ENCODE measurements at regions not wholly inside any gene's neighbourhood (a gene's known extent, or its start where the extent isn't known, plus 50 kb on each side); places are given as distances from the start of the nearest gene placed in this dataset.

GRCh38 chr2:46843316-46843715, 72.3 kb downstream of the MCFD2 start:
- Histone ChIP-seq H3K27me3 (ENCODE audit: control insufficient read depth, insufficient read depth, low read length) (no peaks in the 10 kb centered on the region), H3K36me3 (ENCODE audit: control insufficient read depth, insufficient read depth, low read length) (no peaks in the 10 kb centered on the region), H3K4me3 (ENCODE audit: low read depth, low read length) (no peak overlapping the region)
- no peak for TF ChIP-seq CTCF (IDR thresholded peaks at IDR 0.05; ENCODE audit: insufficient read depth, low read length, poor library complexity, severe bottlenecking)
- DNase-seq (ENCODE audit: low read depth): no peak

DNA sequence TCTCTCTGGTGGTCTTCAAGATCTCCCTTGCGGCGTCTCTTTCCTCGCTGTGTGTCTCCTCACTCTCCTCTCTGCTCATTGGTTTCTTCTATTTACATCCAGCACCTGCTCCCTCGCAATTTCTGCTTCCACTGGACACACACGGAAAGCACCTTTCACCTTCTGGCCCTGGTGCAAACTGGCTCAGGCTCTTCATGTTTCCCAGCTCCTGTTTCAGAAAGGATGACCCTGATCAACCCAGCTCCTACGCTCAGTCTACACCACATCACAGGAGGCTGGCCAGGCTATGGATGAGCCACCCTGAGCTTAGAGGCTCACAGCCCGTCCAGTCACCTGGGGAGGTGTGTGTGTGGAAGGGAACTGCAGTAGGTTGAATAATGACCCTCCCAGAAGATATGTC, 72.7 kb downstream of the MCFD2 start:
- no peak overlapping the region for H3K4me3 ChIP-seq (ENCODE audit: low read depth, low read length)
- H3K36me3 ChIP-seq (ENCODE audit: control insufficient read depth, insufficient read depth, low read length): no peaks in the 10 kb centered on the region
- no peak for TF ChIP-seq CTCF (IDR thresholded peaks at IDR 0.05; ENCODE audit: insufficient read depth, low read length, poor library complexity, severe bottlenecking)
- no peaks in the 10 kb centered on the region for H3K27me3 ChIP-seq (ENCODE audit: control insufficient read depth, insufficient read depth, low read length)
- no peak for DNase-seq (ENCODE audit: low read depth)

- Histone ChIP-seq H3K4me3 (ENCODE audit: low read depth, low read length) (no peak overlapping the region), H3K27me3 (ENCODE audit: control insufficient read depth, insufficient read depth, low read length) (no peaks in the 10 kb centered on the region), H3K36me3 (ENCODE audit: control insufficient read depth, insufficient read depth, low read length) (no peaks in the 10 kb centered on the region)
- DNase-seq (ENCODE audit: low read depth): no peak
- TF ChIP-seq CTCF (IDR thresholded peaks at IDR 0.05; ENCODE audit: insufficient read depth, low read length, poor library complexity, severe bottlenecking): no peak
Observed at GRCh38 chr2:46841621-46842020, 74.0 kb downstream of the MCFD2 start.

DNA sequence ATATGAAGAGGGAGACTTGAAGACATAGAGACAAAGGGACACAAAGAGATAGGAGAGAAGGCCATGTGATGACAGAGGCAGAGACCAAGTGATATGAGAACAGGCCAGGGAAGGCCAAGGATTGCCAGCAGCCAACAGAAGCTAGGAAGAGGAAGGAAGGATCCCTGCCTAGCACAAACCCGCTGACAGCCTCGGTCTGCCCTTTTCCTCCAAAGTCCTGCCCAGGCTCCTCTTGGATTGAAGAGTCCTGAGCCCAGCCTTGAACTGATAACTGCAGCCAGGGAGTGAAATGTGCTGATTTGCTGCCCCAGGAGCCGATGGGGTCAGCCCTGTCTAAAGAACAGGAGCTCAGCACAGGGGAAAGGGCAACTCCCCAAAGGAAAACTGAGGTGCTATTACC, 76.6 kb downstream of the MCFD2 start:
- TF ChIP-seq CTCF (IDR thresholded peaks at IDR 0.05; ENCODE audit: insufficient read depth, low read length, poor library complexity, severe bottlenecking): no peak

DNA sequence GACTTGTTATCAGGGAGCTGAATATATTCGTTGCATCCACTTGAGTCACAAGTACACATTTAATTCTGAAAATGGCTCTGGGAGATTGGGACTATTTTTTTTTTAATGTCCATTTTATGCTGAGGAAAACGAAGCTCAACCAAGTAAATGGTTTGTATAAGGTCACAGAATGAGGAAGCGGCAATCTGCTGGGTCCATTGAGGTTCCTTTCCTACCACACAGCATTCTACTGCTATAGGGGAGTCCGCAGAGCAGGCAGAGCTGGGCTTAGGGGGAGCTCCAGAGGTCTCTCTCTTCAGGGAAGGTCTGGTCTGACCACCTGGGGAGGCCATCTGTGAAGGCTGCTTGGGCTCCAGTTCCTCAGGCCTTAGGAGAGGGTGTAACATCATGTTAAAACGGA, 77.9 kb downstream of the MCFD2 start:
- no peak for TF ChIP-seq CTCF (IDR thresholded peaks at IDR 0.05; ENCODE audit: insufficient read depth, low read length, poor library complexity, severe bottlenecking)
- Histone ChIP-seq H3K4me3 (ENCODE audit: low read depth, low read length) (no peak overlapping the region), H3K27me3 (ENCODE audit: control insufficient read depth, insufficient read depth, low read length) (no peaks in the 10 kb centered on the region), H3K36me3 (ENCODE audit: control insufficient read depth, insufficient read depth, low read length) (no peaks in the 10 kb centered on the region)
- DNase-seq (ENCODE audit: low read depth): no peak

More for the DNA sequence above, 76.6 kb downstream of the MCFD2 start:
- Histone ChIP-seq H3K27me3 (ENCODE audit: control insufficient read depth, insufficient read depth, low read length) (no peaks in the 10 kb centered on the region), H3K36me3 (ENCODE audit: control insufficient read depth, insufficient read depth, low read length) (no peaks in the 10 kb centered on the region), H3K4me3 (ENCODE audit: low read depth, low read length) (no peak overlapping the region)
- DNase-seq (ENCODE audit: low read depth): no peak

DNA sequence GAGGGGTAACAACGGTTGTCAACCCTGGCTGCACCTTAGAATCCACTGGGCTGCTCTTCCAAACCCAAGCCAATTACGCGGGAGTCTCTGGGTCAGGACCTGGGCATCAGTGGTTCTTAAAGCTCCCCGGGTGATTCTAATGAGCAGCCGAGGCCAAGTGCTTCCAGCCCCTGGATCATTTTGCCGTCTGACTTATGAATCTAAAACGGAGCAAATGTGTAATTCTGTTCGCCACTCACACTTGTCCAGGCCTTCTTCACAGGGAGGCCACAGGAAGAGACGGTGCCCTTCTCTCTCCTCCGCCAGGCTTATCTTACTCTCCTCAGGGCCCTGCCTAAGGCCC, 78.5 kb downstream of the MCFD2 start:
- Histone ChIP-seq H3K27me3 (ENCODE audit: control insufficient read depth, insufficient read depth, low read length) (no peaks in the 10 kb centered on the region), H3K4me3 (ENCODE audit: low read depth, low read length) (no peak overlapping the region), H3K36me3 (ENCODE audit: control insufficient read depth, insufficient read depth, low read length) (no peaks in the 10 kb centered on the region)
- no peak for DNase-seq (ENCODE audit: low read depth)
- no peak for TF ChIP-seq CTCF (IDR thresholded peaks at IDR 0.05; ENCODE audit: insufficient read depth, low read length, poor library complexity, severe bottlenecking)

All from kidney epithelial cell (primary cell).